ENCODE measurements at regions not wholly inside any gene's neighbourhood (a gene's known extent, or its start where the extent isn't known, plus 50 kb on each side); places are given as distances from the start of the nearest gene placed in this dataset.

DNA sequence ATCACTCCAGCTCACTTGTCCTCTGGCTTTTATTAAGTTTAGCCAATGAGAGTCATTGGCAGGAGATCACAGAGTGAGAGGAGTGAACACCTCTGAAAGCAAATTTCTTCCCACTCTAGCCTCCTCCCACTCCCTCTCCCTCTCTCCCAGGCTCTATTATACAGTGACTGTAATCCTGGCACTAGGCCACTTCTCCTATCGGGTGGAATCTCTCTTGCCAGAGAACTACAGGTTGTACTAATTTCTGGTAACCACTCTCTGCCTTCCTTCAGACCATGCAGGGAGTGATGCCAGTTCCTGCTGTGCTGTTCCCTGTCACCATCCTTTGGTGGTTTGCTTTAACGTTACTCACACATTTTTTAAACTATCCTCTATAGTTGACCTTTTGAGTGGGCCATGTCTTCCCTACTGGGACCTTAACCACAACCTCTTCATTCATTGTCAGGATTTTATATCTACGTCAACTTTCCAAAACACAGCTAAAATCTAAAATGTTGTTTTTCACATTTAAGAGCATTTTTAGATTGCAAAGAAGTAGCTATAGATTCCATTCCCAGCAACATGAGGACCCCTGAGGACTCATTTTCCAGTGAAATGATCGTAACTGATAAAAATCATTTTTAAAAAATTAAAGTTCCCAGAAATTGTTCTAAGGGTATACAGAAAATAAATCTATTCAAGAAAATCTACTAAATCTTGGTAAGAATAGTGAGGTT lies 217.1 kb downstream of the MREG start:
- DNase-seq (no peak), FAIRE-seq (no peak)
- 55 to 61% (median 59%) methylated on average over 4 of the region's 4 CpGs for WGBS, 3 donors
- no peak overlapping the region for H3K4me3 ChIP-seq (ENCODE audit: low read depth in 1 of 3, low read length in 3 of 3)
- H3K27me3 ChIP-seq (ENCODE audit: control insufficient read depth in 3 of 3, insufficient read depth in 3 of 3, low read length in 3 of 3): no peaks in the 10 kb centered on the region
- no peaks in the 10 kb centered on the region for H3K9me3 ChIP-seq (ENCODE audit: control insufficient read depth in 2 of 2, insufficient read depth in 1 of 2, low read depth in 1 of 2, low read length in 1 of 2)
- no peaks in the 10 kb centered on the region for H3K4me1 ChIP-seq (ENCODE audit: control insufficient read depth in 3 of 3, insufficient read depth in 2 of 3, low read depth in 1 of 3, low read length in 2 of 3)
- no peaks in the 10 kb centered on the region for H3K36me3 ChIP-seq (ENCODE audit: control insufficient read depth in 3 of 3, insufficient read depth in 2 of 3, low read depth in 1 of 3, low read length in 3 of 3)
- no peak overlapping the region for H3K27ac ChIP-seq (ENCODE audit: low read depth in 1 of 3, low read length in 2 of 3)

DNA sequence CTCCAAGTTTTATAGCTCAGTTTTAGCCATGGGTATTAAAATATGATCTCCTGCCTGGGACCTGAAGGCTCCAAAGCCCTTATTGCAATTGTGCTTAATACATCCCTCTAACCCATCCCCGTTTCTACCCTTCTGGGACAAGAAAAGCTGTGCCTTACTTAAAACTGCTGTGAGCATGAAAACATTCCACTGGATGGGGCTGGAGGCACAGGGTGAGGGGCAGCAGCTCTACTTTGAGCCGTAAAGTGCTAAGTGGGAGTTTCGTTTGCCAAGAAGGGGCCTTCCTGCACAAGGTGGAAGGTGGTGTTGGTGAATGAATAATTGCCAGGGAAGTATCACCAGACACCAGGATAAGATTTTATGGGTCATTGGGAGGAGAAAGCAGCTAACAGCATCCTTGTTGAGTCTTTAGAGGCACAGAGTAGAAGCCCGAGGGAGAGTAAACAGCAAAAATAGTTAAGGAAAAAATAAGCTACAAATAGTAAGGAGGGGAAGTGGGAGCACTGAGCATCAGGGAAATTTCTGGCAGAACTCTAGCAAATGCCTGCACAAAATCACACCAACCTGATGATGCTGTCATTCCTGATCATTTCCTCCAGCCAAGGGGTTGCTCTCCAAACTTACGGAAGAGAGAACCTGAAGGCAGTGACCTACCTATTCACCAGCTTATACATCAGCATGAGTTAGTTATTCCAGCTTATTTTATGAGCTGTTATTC lies 218.4 kb downstream of the MREG start:
- Histone ChIP-seq H3K4me3 (ENCODE audit: low read depth in 1 of 3, low read length in 3 of 3) (no peak overlapping the region), H3K27ac (ENCODE audit: low read depth in 1 of 3, low read length in 2 of 3) (no peak overlapping the region), H3K4me1 (ENCODE audit: control insufficient read depth in 3 of 3, insufficient read depth in 2 of 3, low read depth in 1 of 3, low read length in 2 of 3) (no peaks in the 10 kb centered on the region), H3K27me3 (ENCODE audit: control insufficient read depth in 3 of 3, insufficient read depth in 3 of 3, low read length in 3 of 3) (no peaks in the 10 kb centered on the region), H3K9me3 (ENCODE audit: control insufficient read depth in 2 of 2, insufficient read depth in 1 of 2, low read depth in 1 of 2, low read length in 1 of 2) (no peaks in the 10 kb centered on the region), H3K36me3 (ENCODE audit: control insufficient read depth in 3 of 3, insufficient read depth in 2 of 3, low read depth in 1 of 3, low read length in 3 of 3) (no peaks in the 10 kb centered on the region)
- FAIRE-seq (no peak), DNase-seq (no peak)
- WGBS, 3 donors: 83 to 91% (median 89%) methylated on average over 5 of the region's 5 CpGs

DNA sequence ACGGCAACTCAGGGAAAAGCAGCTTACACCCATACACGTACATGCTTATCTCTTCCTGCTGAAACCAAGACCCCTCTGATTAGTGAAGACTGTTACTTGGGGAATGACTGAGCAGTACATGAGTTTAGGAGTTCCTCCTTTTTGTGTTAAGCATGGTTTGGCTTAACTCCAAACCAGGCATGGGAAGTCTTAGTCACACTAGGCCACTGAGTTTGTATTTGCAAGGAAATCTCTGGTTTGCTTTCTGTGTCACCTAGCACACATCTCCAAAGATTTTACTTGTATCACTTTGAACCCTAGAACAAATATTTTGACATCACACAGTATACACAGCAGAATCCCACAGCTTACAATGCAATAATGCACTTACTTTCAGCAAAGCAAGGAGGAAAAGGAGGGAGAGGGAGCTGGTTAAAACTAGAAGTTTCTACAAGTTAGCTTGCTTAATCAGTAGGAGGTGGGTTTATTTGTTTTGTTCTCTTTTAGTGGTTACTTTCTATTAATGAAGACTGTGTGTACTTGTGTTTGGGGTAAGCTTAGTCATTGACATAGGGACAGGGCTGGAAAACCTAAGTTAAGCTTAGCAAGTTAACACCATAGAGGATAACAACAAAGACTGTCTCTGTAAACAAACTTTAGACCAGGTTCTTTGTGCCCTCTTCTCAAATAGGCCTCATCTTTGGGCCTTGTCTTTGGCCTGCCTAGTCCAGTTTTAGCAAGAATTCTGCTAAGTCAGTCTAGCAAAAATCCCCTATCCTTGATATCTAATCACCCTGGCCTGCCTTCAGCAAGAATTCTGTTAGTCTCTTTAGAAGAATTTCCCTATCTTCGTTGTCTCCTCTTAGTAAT lies 219.4 kb downstream of the MREG start:
- no peaks in the 10 kb centered on the region for H3K36me3 ChIP-seq (ENCODE audit: control insufficient read depth in 3 of 3, insufficient read depth in 2 of 3, low read depth in 1 of 3, low read length in 3 of 3)
- no peaks in the 10 kb centered on the region for H3K9me3 ChIP-seq (ENCODE audit: control insufficient read depth in 2 of 2, insufficient read depth in 1 of 2, low read depth in 1 of 2, low read length in 1 of 2)
- no peaks in the 10 kb centered on the region for H3K4me1 ChIP-seq (ENCODE audit: control insufficient read depth in 3 of 3, insufficient read depth in 2 of 3, low read depth in 1 of 3, low read length in 2 of 3)
- H3K27ac ChIP-seq (ENCODE audit: low read depth in 1 of 3, low read length in 2 of 3): peak overlapping the region in 1 of 3 donors; percentile 8
- FAIRE-seq (no peak), DNase-seq (peak in 1 of 2 donors; percentile 4)
- no peaks in the 10 kb centered on the region for H3K27me3 ChIP-seq (ENCODE audit: control insufficient read depth in 3 of 3, insufficient read depth in 3 of 3, low read length in 3 of 3)
- no peak overlapping the region for H3K4me3 ChIP-seq (ENCODE audit: low read depth in 1 of 3, low read length in 3 of 3)
- WGBS, 3 donors: 69 to 73% (median 71%) methylated on average over 3 of the region's 3 CpGs

DNA sequence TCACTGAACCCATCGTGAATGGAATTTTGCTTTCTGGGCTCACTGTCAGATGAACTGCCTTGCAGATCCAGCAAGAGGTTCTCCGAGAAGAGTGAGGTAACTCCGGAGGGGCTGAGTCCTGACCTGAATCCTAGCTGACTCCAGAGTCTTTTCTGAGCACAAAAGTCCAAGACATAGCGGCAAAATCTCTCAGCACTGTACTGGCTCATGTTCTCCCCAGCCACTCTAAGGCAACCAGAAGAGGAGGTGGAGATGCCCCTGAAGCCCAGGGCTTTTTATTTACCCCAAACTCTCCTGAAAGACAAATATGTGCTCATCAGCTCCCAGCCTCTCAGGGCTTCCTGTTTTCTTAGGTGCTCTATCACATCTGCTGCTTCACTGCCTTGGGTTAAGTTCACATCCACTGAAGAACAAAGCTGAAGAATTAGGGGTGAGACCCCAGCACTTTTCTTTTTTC lies 221.8 kb downstream of the MREG start:
- no peaks in the 10 kb centered on the region for H3K9me3 ChIP-seq (ENCODE audit: control insufficient read depth in 2 of 2, insufficient read depth in 1 of 2, low read depth in 1 of 2, low read length in 1 of 2)
- no peaks in the 10 kb centered on the region for H3K27me3 ChIP-seq (ENCODE audit: control insufficient read depth in 3 of 3, insufficient read depth in 3 of 3, low read length in 3 of 3)
- FAIRE-seq: no peak

DNA sequence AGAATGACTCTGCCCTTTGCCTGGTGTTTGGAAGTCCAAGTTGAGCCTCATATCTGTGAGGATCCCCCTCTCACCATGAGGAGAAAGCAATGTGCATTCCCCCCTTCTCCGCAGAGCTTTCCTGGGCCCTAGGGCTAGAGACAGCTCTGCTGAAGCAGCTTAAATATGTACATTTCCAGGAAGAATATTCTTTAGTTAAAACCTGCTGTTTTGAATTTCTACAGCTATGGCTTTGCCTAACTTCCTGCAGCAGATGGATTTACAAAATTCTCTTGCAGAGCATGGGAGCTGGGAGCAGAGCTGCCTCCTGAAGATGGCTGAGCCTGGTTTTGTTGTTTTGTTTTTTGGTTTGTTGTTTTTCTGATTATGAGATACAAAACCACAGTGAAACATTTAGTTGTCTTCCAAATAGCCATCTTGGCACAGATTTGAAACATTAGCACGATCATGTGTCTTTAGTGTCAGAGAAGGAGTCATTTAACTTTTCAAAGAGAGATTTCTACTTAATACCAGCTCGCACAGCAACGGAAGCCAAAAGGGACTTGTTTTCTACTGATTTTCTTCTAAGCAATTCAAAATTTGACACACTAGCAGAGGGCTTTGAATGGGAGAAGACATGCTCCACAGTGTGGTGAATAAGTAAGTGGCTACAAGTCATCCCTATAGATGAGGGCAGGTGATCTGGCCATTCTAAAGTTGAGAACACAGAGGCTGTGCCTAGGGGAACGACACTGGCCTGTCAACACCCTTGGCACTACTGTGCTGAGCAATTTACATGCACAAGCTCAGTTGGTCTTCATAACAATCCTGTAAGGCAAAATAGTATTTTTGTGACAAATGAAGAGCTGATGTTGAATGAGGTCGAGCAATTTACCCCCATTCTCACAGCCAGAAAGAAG lies 222.6 kb downstream of the MREG start:
- Histone ChIP-seq H3K27ac (ENCODE audit: low read depth in 1 of 3, low read length in 2 of 3) (no peak overlapping the region), H3K9me3 (ENCODE audit: control insufficient read depth in 2 of 2, insufficient read depth in 1 of 2, low read depth in 1 of 2, low read length in 1 of 2) (no peaks in the 10 kb centered on the region), H3K36me3 (ENCODE audit: control insufficient read depth in 3 of 3, insufficient read depth in 2 of 3, low read depth in 1 of 3, low read length in 3 of 3) (no peaks in the 10 kb centered on the region), H3K4me1 (ENCODE audit: control insufficient read depth in 3 of 3, insufficient read depth in 2 of 3, low read depth in 1 of 3, low read length in 2 of 3) (peaks cover 0 to 4% (median 0%) of the 10 kb centered on the region in 3 donors), H3K4me3 (ENCODE audit: low read depth in 1 of 3, low read length in 3 of 3) (no peak overlapping the region), H3K27me3 (ENCODE audit: control insufficient read depth in 3 of 3, insufficient read depth in 3 of 3, low read length in 3 of 3) (no peaks in the 10 kb centered on the region)
- WGBS, 3 donors: 71 to 77% (median 75%) methylated on average over 6 of the region's 6 CpGs
- DNase-seq: no peak
- no peak for FAIRE-seq

More for the DNA sequence above, 221.8 kb downstream of the MREG start:
- 80 to 88% (median 81%) methylated on average over 4 of the region's 4 CpGs for WGBS, 3 donors
- Histone ChIP-seq H3K4me3 (ENCODE audit: low read depth in 1 of 3, low read length in 3 of 3) (no peak overlapping the region), H3K4me1 (ENCODE audit: control insufficient read depth in 3 of 3, insufficient read depth in 2 of 3, low read depth in 1 of 3, low read length in 2 of 3) (peaks cover 0 to 4% (median 0%) of the 10 kb centered on the region in 3 donors), H3K27ac (ENCODE audit: low read depth in 1 of 3, low read length in 2 of 3) (no peak overlapping the region), H3K36me3 (ENCODE audit: control insufficient read depth in 3 of 3, insufficient read depth in 2 of 3, low read depth in 1 of 3, low read length in 3 of 3) (no peaks in the 10 kb centered on the region)
- DNase-seq: no peak

DNA sequence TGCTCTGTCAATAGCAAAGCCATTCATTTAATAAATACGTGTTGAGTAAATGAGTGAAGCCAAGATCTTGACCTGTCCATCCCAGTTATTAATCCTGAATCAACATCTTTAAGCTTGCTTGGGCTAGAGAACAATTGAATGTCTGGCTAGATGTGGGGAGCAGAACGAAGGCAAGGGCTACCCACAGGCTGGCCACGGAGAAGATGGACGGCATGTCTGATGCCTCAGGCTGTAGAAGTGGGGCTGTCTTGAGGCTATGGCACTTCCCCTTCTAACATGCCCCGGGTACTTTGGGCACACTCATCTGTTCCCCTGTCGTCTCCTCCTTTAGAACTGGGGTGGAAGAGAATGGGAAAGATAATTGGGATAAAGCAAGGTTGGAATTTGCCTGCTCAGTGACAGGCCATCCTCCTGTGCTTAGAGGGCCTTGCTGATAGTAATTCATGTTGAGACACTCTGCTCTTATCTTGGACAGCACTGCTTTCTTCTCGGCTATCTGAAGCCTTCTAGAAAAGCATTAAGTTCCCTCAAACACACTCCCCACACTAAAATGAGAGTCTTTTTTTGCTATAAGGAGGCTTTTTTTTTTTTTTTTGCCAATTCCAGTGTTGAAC lies 225.7 kb downstream of the MREG start:
- no peaks in the 10 kb centered on the region for H3K27me3 ChIP-seq (ENCODE audit: control insufficient read depth in 3 of 3, insufficient read depth in 3 of 3, low read length in 3 of 3)
- no peak overlapping the region for H3K27ac ChIP-seq (ENCODE audit: low read depth in 1 of 3, low read length in 2 of 3)
- H3K9me3 ChIP-seq (ENCODE audit: control insufficient read depth in 2 of 2, insufficient read depth in 1 of 2, low read depth in 1 of 2, low read length in 1 of 2): no peaks in the 10 kb centered on the region
- WGBS, 3 donors: 82 to 90% (median 83%) methylated on average over 7 of the region's 7 CpGs
- no peaks in the 10 kb centered on the region for H3K36me3 ChIP-seq (ENCODE audit: control insufficient read depth in 3 of 3, insufficient read depth in 2 of 3, low read depth in 1 of 3, low read length in 3 of 3)
- H3K4me1 ChIP-seq (ENCODE audit: control insufficient read depth in 3 of 3, insufficient read depth in 2 of 3, low read depth in 1 of 3, low read length in 2 of 3): peaks cover 0 to 4% (median 0%) of the 10 kb centered on the region in 3 donors
- DNase-seq: no peak
- H3K4me3 ChIP-seq (ENCODE audit: low read depth in 1 of 3, low read length in 3 of 3): no peak overlapping the region
- no peak for FAIRE-seq

DNA sequence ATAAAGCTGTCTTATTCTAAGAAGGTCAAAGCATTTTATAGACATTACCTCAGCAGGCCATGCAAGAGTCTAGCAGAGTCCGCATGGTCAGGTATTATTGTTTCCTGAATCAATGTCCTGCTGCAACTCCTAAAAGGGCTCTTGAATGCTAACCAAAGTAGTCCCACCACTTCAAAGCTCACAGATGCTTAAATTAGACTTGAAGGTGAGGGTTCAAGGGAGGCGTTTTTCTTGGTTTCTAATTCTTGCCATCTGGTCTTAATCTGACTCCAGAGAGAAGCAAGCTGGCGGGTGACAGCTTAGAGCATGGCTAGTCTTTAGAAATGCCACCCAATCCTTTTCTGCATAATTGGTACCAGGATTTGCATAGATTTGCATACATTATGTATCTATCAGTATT lies 226.3 kb downstream of the MREG start:
- Histone ChIP-seq H3K4me1 (ENCODE audit: control insufficient read depth in 3 of 3, insufficient read depth in 2 of 3, low read depth in 1 of 3, low read length in 2 of 3) (peaks cover 0 to 4% (median 0%) of the 10 kb centered on the region in 3 donors), H3K4me3 (ENCODE audit: low read depth in 1 of 3, low read length in 3 of 3) (no peak overlapping the region), H3K27ac (ENCODE audit: low read depth in 1 of 3, low read length in 2 of 3) (no peak overlapping the region), H3K27me3 (ENCODE audit: control insufficient read depth in 3 of 3, insufficient read depth in 3 of 3, low read length in 3 of 3) (no peaks in the 10 kb centered on the region), H3K9me3 (ENCODE audit: control insufficient read depth in 2 of 2, insufficient read depth in 1 of 2, low read depth in 1 of 2, low read length in 1 of 2) (no peaks in the 10 kb centered on the region), H3K36me3 (ENCODE audit: control insufficient read depth in 3 of 3, insufficient read depth in 2 of 3, low read depth in 1 of 3, low read length in 3 of 3) (no peaks in the 10 kb centered on the region)
- DNase-seq (peak in 1 of 2 donors; percentile 17), FAIRE-seq (no peak)
- WGBS, 3 donors: 63 to 84% (median 78%) methylated on average over 3 of the region's 3 CpGs
